ENCODE measurements at regions not wholly inside any gene's neighbourhood (a gene's known extent, or its start where the extent isn't known, plus 50 kb on each side); places are given as distances from the start of the nearest gene placed in this dataset.
"Not testable (repeated sequence)": the region's sequence is repeated elsewhere in the genome, so short reads cannot be mapped to it uniquely, and the experiment has no call there.

DNA sequence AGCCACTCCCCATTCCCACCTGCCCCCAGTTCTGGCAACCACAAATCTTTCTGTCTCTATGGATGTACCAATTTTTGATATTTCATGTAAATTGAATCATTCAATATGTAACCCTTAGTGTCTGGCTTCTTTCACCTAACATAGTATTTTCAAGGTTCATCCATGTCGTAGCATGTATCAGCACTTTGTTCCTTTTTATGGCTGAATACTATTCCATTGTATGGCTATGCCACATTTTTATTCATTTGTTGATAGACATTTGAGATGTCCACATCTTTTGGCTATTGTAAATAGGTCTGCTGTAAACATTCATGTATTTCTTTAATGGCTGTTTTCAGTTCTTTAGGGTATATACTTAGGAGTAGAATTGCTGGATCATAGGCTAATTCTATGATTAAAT, 270.5 kb downstream of the FGFR2 start:
- Histone ChIP-seq H3K79me2 (no peaks in the 10 kb centered on the region), H3K9me3 (ENCODE audit: control insufficient read depth, low read length) (no peaks in the 10 kb centered on the region), H3K4me3 (ENCODE audit: low read depth, low read length) (no peak overlapping the region), H3K9ac (no peak overlapping the region), H2AFZ (no peak overlapping the region), H3K4me2 (ENCODE audit: low read length) (no peak overlapping the region), H3K36me3 (ENCODE audit: control insufficient read depth, insufficient read depth, low read length) (no peaks in the 10 kb centered on the region), H3K27ac (no peak overlapping the region), H3K27me3 (ENCODE audit: control insufficient read depth, insufficient read depth, low read length) (no peaks in the 10 kb centered on the region), H3K4me1 (no peaks in the 10 kb centered on the region)
- TF ChIP-seq, protein P1, sequence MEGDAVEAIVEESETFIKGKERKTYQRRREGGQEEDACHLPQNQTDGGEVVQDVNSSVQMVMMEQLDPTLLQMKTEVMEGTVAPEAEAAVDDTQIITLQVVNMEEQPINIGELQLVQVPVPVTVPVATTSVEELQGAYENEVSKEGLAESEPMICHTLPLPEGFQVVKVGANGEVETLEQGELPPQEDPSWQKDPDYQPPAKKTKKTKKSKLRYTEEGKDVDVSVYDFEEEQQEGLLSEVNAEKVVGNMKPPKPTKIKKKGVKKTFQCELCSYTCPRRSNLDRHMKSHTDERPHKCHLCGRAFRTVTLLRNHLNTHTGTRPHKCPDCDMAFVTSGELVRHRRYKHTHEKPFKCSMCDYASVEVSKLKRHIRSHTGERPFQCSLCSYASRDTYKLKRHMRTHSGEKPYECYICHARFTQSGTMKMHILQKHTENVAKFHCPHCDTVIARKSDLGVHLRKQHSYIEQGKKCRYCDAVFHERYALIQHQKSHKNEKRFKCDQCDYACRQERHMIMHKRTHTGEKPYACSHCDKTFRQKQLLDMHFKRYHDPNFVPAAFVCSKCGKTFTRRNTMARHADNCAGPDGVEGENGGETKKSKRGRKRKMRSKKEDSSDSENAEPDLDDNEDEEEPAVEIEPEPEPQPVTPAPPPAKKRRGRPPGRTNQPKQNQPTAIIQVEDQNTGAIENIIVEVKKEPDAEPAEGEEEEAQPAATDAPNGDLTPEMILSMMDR (IDR thresholded peaks at IDR 0.05), result no peak

GRCh38 chr10:121329631-121330030, 268.6 kb downstream of the FGFR2 start:
- not testable (repeated sequence) for H3K79me2 ChIP-seq

DNA sequence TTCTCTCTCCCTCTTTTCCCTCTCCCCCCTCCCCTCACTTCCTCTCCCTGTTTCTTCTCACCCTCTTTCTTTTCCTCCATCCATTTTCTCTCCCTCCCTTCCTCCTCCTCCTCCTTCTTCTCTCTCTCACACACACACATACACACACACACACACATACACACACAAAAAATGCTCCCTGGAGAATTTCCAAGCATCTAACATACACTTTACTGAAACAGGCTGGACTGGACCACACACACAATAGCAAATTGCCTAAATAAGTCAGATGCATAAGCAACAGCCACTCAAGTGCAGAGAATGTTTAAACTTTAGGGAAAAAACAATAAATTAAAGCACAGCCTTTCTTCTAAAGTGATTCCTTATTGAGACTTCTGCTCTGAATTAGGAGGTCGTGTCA, 267.7 kb downstream of the FGFR2 start:
- Histone ChIP-seq H2AFZ (no peak overlapping the region), H3K27ac (no peak overlapping the region)

More at GRCh38 chr10:121329631-121330030, 268.6 kb downstream of the FGFR2 start:
- not testable (repeated sequence) for H2AFZ ChIP-seq; H3K4me2 ChIP-seq (ENCODE audit: low read length); H3K4me1 ChIP-seq; H3K27ac ChIP-seq; H3K36me3 ChIP-seq (ENCODE audit: control insufficient read depth, insufficient read depth, low read length); H3K4me3 ChIP-seq (ENCODE audit: low read depth, low read length); H3K27me3 ChIP-seq (ENCODE audit: control insufficient read depth, insufficient read depth, low read length); H3K9ac ChIP-seq; H3K9me3 ChIP-seq (ENCODE audit: control insufficient read depth, low read length)

GRCh38 chr10:121332353-121332752, 265.9 kb downstream of the FGFR2 start:
- no peaks in the 10 kb centered on the region for H3K36me3 ChIP-seq (ENCODE audit: control insufficient read depth, insufficient read depth, low read length)
- no peak overlapping the region for H3K27ac ChIP-seq
- no peak overlapping the region for H2AFZ ChIP-seq
- H3K79me2 ChIP-seq, result no peaks in the 10 kb centered on the region
- no peaks in the 10 kb centered on the region for H3K27me3 ChIP-seq (ENCODE audit: control insufficient read depth, insufficient read depth, low read length)
- no peaks in the 10 kb centered on the region for H3K4me1 ChIP-seq
- TF ChIP-seq, protein P1 (IDR thresholded peaks at IDR 0.05), result no peak
- no peaks in the 10 kb centered on the region for H3K9me3 ChIP-seq (ENCODE audit: control insufficient read depth, low read length)
- H3K9ac ChIP-seq, result no peak overlapping the region
- H3K4me3 ChIP-seq (ENCODE audit: low read depth, low read length), result no peak overlapping the region
- no peak overlapping the region for H3K4me2 ChIP-seq (ENCODE audit: low read length)

More for the DNA sequence above, 267.7 kb downstream of the FGFR2 start:
- TF ChIP-seq, protein P1 (IDR thresholded peaks at IDR 0.05), result no peak
- Histone ChIP-seq H3K79me2 (no peaks in the 10 kb centered on the region), H3K4me2 (ENCODE audit: low read length) (no peak overlapping the region), H3K36me3 (ENCODE audit: control insufficient read depth, insufficient read depth, low read length) (no peaks in the 10 kb centered on the region), H3K9me3 (ENCODE audit: control insufficient read depth, low read length) (no peaks in the 10 kb centered on the region), H3K4me3 (ENCODE audit: low read depth, low read length) (no peak overlapping the region), H3K9ac (no peak overlapping the region), H3K4me1 (no peaks in the 10 kb centered on the region), H3K27me3 (ENCODE audit: control insufficient read depth, insufficient read depth, low read length) (no peaks in the 10 kb centered on the region)

DNA sequence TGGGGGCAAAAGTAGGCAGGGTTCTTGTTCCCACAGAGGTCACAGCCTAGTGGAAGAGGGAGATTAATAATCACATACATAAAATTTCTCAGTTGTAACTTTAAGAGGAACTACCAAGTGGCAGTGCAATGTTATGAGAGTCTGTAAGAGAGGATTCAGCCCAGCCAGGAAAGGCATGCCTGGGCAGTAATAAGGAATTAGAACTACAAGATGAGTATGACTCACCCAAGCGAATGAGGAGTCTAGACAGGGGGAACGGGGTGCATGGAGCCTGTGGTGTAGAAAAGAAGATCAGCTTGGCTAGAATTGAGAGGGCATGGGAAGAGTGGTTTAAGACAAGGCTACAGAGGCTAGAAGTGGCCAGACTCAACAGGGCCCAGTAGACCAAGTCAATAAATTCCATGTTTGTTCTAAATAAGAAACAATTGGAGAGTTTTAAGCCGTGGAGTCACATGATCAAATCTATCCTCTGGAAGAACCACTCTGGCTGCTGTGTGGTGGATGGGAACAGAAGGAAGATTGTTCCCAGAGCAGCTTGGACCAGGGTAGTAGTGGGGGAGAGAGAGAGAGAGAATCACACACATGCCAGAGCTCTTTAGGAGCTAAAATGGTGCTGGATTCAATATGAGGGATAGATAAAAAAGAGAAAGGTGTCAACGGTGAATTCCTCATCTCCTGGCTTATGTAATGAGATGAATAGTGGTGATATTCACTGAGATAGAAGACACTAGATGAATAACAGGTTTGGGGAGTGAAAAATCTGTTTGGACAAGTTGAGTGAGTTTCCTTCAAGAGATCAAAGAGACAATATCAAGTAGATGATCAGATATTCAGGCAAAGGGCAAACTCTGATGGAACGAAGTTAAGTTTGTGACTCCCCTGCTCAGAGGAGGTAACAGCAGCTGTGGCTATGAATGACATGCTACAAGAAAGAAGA, 265.1 kb downstream of the FGFR2 start:
- H3K36me3 ChIP-seq (ENCODE audit: control insufficient read depth, insufficient read depth, low read length), result no peaks in the 10 kb centered on the region
- H3K9me3 ChIP-seq (ENCODE audit: control insufficient read depth, low read length), result no peaks in the 10 kb centered on the region
- no peaks in the 10 kb centered on the region for H3K4me1 ChIP-seq
- no peak overlapping the region for H3K4me2 ChIP-seq (ENCODE audit: low read length)
- H3K79me2 ChIP-seq, result no peaks in the 10 kb centered on the region
- TF ChIP-seq, protein P1 (IDR thresholded peaks at IDR 0.05), result no peak
- H3K9ac ChIP-seq, result no peak overlapping the region
- H3K27ac ChIP-seq, result no peak overlapping the region
- H3K4me3 ChIP-seq (ENCODE audit: low read depth, low read length), result no peak overlapping the region
- no peaks in the 10 kb centered on the region for H3K27me3 ChIP-seq (ENCODE audit: control insufficient read depth, insufficient read depth, low read length)
- no peak overlapping the region for H2AFZ ChIP-seq
